ENCODE measurements at regions not wholly inside any gene's neighbourhood (a gene's known extent, or its start where the extent isn't known, plus 50 kb on each side); places are given as distances from the start of the nearest gene placed in this dataset.

DNA sequence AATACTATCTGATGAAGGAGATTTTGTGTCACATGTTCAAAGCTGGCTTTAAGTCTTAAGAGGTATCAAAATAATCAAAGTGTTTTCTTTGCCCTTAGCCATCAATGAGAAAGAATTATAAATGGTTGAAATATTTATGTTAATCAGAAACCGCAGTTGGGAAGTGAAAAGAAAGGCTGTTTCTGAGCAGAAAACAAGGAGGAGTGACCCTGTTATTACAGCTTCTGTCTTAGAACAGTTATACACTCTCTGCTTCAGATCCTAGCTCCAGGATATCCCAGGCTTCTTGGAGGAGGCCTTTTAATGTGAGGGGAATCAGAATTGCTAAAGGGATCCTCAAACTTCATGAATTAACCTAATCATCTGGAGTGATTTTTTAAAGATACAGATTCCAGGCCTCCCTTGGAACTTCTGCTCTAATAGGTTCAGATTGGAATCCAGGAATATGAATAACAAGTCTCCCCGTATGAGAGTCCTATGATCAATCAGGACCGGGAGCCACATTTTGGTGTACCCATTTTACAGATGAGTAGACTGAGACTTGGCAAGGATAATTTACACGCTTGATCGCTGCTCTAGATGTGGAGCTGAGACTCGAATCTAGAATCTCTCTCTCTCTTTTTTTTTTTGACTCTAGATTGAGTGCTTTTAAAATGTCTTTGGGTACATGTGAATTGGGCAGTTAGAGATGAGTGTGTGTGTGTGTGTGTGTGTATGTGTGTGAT, 50.8 kb upstream of the JAG1 start:
- in situ Hi-C loops (cut with MboI; ENCODE audit: low sequenced_read_pairs), result no loop called here

DNA sequence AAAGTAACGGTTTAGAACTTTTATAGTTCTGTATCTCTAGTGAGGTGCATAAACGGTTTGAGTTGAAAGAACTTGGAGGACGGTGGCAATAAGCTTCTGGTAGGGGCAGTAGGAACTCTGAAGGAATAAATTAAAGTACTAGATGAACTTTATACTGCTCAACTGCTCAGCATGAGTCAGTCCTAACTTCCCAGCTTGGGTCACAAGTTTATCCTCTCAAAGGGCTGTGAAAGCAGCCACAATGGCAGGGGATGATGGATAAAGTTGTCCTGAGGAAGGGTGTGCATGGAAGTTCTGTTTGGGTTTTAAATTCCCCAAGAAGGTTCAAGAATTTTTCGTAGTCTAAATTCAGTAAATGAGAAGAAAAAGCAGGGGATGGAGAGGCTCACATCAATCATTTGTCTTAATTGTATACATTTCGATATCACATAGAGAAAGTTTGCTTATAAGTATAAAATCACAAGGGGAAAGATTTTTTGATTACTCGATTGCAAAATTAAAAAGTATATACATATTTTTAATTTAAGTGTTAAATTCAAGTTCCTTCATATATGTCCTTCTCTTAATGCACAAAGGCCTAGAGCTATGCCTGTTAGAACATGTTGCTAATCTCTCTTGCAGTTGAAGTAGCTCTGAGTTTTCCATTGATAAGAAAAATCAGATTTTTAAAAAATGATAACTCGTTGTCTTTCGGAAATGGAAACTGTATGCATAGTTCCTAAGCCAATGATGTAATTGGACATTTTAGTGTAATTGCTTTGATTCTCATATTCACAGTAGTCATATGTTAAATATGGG, 55.3 kb upstream of the JAG1 start:
- in situ Hi-C loops (cut with MboI; ENCODE audit: low sequenced_read_pairs), result no loop called here

DNA sequence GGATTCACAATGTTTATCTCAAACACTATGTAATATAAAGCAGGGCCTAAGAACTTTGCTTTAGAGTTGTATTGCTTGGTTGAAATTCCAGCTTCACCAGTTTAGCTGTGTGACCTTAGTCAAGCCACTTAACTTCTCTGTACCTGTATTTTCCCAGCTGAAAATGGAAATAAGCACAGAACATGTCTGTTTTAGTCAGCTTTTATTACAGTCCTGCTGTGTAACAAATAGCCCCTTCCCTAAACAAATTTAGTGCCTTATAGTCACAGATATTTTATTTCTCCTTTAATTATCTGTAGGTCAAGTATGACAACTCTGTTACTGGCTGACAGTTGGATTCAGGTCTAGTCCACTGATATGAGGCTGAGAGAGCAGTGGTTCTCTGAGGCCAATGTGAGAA, 56.0 kb upstream of the JAG1 start:
- in situ Hi-C loops (cut with MboI; ENCODE audit: low sequenced_read_pairs), result no loop called here

DNA sequence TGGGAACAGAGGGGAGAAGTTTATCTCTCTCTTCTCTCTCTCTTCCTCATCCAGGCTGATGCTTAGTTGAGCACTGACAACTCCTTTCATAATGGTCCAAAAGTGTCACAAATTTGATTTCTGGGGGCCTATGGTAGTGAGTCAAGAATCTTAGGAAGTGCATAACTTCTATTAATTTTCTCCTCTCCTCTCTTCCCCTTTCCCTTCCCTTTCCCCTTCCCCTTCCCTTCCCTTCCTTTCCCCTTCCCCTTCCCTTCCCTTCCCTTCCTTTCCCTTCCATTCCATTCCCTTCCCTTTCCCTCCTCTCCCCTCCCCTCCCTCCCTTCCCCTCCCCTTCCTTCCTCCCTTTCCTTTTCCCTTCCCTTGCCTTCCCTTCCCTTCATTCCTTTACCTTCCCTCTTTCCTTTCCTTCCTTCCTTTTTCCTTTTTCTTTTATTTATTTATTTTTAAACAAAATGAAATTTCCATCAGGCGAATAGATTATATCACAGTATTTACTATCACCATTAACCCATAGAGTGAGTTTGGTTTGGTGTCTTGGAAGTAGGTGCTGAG, 56.9 kb upstream of the JAG1 start:
- in situ Hi-C loops (cut with MboI; ENCODE audit: low sequenced_read_pairs), result no loop called here

DNA sequence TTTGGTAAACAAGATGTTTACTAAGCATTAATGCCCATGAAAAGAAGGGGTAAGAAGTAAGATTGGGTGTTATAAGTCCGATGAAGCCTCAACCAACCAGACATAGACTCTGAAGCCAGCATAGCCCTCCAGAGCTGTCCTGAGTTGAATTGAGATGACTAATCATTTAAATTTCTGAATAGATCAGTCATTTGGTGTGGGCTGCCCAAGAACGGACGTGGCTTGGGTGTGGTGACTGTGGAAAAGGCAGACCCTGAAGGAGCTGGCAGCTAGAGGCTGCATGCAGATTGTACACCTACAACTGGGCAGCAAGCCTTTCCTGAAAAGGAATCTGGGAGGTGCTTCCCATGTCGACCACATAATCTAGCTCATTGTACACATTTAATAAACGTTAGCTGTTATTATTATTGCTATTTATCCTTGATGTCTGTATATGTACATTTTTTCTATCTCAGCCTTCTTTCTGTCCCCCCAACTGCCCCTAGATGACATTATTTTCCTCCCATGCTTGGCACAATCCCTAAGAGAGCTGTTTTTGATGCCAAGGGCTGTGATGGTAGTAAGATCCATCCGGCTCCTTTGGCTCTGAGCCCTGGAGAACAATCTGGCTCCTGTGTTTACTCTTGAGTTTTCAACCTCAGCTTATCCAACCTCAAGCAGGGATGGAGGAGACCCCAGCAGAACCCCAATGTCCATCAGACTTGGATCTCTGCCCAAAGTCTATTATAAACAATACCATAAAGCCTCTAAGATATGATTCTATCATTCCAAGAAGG, 57.6 kb upstream of the JAG1 start:
- in situ Hi-C loops (cut with MboI; ENCODE audit: low sequenced_read_pairs), result no loop called here

DNA sequence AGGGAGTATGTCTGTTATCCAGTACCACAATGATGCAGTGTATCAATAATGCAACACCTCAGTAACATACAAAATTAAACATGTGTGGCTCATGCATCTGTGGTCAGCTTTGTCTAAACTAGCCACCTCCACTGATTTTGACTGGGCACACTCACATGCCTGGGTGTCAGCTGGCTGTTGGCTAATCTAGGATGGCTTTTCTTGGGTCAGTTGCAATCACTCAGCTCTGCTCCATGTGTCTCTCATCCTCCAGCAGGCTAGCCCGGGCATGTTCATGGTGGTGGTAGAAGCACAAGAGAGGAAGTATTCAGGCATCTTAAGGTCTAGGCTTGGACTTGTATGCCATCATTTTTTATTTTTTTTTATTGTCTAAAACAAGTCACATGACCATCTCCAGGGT, 59.3 kb upstream of the JAG1 start:
- in situ Hi-C loops (cut with MboI; ENCODE audit: low sequenced_read_pairs), result no loop called here

DNA sequence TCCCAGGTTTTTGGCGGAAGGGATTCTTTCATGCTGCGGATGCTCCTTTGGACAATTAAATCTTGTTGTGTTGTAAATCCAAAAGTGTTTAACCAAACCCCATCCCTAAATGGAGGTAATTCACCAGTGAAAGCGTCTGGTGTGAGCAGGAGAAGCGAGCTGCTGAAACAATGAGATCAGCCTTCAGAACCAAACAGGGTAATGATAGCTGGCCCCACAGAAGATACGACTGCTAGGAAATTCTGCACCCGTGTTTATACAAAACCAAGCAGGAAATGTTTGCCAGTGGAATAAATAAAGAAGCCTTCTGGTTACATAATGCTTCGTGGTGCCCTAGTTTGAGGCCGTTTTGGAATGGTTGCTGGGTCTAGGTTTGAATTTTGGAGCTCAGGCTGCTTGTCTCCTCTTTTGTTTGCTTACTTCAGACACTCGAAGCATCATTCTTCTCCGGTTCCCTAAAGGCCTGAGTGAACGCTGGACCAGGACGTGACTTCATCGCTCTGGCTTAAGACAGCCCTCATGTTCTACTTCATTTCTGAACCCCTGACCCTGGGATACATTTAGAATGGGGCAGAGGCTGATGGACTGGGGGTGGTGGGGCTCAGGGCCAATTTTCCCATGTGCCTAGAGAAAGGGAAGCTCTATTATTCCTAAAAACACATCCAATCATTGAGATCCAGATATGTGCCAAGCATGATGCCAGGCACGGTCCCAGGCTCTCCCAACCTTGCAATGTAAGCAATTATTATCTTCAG, 61.6 kb upstream of the JAG1 start:
- in situ Hi-C loops (cut with MboI; ENCODE audit: low sequenced_read_pairs), result no loop called here

DNA sequence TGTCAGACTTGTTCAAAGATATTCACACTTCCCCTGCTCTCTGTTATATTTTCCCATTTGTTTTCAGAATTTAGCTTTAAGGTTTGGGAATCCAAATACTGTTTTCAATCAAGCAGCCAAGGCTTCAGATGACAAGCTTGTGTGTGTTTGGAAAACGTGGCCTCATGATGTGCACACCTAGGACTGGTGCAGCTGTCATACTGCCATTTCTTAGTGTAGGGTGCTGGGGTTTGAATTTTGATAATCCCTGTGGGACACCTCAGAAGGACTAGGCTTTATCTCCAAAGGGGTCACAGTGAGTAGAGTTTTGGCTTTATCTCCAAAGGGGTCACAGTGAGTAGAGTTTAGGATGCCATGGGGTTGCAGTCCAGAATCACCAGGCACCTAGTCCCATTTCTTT, 65.3 kb upstream of the JAG1 start:
- in situ Hi-C loops (cut with MboI; ENCODE audit: low sequenced_read_pairs), result no loop called here

DNA sequence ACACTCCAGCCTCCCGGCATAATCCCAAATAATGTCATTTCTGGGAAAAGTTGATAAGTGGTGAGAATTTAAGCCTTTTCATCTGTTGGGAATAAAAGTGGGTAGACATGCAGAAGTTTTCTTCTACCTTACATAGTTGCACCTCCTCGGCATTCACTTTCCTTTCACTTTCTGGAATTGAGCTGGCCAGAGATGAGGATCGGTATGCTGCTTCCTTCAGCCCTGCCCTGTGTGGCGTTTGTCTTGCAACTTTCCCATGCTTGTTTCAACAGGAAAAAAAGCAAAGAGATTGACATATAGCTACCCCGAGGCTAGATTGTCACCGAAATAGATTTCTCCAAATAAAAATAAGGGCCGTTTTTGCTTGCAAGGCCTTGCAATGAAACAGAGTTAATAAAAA, 65.8 kb upstream of the JAG1 start:
- in situ Hi-C loops (cut with MboI; ENCODE audit: low sequenced_read_pairs), result no loop called here

DNA sequence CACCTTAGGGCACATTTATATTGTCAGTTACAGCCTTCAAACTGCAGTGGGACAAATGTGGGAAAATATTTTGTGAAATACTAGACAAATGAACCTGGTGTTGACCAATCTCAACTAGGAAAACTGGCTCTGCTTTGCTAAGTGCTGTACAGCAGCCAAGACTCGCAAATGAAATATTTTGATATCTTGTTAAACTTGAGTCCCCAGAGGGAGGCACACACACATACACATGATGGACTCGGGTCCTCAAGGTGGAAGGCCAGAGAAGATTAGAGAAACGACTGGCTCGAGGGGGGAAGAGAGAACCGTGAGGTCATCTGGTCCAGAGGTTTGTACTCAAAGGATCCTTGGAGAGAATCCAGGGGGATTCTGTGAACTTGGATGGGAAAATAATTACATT, 67.3 kb upstream of the JAG1 start:
- in situ Hi-C loops (cut with MboI; ENCODE audit: low sequenced_read_pairs), result no loop called here

DNA sequence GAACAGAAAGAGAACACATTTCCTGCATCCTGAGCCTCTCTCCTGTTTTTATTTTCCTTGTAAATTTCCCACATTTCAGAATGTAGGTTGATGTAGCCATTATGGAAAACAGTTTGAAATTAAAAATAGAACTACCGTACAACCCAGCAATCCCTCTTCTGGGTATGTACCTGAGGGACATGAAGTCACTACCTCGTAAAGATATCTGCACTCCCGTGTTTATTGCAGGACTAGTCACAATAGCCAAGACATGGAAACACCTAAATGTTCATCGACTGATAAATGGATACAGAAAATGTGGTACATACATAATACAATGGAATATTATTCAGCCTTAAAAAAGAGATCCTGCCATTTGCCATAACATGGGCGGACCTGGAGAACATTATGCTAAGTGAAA, 72.0 kb upstream of the JAG1 start:
- in situ Hi-C loops (cut with MboI; ENCODE audit: low sequenced_read_pairs), result no loop called here

DNA sequence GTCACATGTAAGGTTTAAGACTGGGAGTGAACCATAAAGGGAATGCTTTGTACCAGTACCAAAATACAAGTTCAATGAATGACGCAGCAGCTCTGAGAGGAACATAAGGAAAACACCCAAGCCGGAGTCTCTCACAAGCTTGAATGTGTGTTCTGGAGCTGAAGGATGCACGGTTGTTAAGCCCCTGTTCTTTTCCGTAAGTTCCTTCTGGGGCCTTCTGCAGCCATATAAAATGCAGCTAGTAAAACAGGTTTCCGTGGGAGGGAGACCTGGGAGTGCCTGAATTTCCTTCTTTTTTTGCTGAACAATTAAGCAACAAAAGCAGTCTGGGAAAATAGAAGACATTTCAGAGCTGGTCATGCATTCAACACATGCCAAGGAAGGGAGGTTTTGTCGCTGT, 73.2 kb upstream of the JAG1 start:
- in situ Hi-C loops (cut with MboI; ENCODE audit: low sequenced_read_pairs), result no loop called here

DNA sequence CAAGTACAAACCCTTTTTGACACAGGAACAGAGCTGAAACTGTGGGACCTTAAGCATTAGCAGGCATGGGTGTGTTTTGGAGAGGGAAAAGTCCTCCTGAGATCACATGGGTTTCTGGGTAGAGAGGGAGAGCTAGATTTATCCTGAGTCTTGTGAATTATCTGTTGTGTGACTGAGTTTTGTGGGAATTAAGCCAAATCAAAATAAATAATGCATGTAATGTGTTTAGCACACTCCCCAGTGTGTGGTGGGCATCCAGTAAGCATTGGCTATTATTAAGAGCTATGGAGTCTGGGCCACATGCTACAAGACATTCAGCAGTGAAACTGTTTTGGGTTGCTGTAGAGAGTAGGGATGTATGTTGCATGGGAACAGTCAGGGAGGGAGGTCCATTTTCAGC, 75.3 kb upstream of the JAG1 start:
- in situ Hi-C loops (cut with MboI; ENCODE audit: low sequenced_read_pairs), result no loop called here

DNA sequence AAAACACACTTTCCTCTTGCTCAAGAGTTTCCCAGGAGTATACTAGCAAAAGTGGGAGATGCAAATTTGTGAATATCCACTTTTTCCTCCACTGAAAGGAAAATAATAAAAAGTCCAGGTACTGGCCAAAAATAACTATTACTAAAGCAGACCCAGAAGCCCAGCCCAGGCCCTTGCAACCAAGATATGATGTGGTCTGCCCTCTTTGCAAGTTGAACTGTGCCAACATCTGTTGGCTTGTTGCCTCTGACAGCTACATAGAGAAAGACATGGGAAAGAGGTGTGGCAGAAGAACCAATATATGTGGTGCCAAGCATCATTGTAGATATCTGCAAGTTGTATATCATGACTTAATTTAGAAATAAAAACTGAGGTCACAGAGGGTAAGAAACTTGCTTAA, 78.4 kb upstream of the JAG1 start:
- in situ Hi-C loops (cut with MboI; ENCODE audit: low sequenced_read_pairs), result no loop called here

DNA sequence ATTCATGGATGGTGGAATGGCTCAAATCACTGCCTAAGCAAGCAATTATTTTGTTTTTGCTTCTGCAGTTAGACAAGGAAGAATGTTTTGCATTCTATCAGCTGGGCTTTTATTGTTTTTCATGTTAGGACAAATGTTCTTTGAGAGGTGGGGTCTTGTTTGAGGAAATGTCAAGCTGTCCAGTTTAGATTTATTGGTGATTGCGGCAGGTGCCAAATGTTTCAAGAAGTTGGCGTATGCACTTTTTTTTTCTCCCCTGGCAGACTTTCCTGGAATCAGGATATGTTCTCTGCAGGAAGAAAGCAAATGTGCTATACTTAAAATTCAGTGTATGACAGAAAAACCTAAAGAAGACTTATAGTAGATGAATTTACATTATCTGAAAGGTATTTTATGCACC, 81.0 kb upstream of the JAG1 start:
- in situ Hi-C loops (cut with MboI; ENCODE audit: low sequenced_read_pairs), result no loop called here

DNA sequence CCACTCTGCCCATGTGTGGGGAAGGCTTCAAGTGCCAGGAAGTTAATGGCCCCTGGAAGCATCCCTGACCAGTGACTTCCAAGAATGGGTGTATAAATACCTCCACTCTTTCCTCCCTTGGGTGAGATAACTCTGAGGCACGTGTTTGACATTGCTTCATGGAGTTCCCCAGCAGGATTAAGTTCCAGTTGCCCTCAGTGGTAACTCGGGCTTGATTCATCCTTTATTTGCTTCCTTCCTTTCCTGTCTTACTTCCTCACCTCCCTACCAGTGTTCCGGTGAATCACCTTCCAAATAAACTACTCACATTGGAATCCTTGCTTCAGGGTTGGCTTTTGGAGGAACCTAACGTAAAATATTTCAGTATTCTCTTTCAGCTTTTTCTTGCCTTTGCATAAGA, 84.6 kb upstream of the JAG1 start:
- in situ Hi-C loops (cut with MboI; ENCODE audit: low sequenced_read_pairs), result no loop called here

DNA sequence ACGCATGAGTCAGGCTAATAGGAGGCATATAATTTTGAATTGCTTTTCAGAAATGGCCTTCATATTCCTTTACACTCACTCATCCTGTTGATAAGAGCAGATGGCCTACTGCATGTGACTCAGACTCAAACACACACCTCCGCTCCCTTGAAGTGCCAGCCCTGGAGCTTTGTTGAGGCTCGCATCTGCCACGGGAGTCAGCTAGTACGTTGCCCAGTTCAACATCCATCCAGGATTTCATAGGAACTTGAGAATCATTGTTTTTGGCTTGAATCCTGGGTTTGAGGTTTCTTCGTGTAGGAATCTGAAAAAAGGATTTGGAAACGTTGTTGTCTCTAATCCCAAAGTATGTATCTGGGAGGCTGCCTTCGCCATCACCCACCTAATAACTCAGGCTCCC, 87.4 kb upstream of the JAG1 start:
- in situ Hi-C loops (cut with MboI; ENCODE audit: low sequenced_read_pairs), result no loop called here

DNA sequence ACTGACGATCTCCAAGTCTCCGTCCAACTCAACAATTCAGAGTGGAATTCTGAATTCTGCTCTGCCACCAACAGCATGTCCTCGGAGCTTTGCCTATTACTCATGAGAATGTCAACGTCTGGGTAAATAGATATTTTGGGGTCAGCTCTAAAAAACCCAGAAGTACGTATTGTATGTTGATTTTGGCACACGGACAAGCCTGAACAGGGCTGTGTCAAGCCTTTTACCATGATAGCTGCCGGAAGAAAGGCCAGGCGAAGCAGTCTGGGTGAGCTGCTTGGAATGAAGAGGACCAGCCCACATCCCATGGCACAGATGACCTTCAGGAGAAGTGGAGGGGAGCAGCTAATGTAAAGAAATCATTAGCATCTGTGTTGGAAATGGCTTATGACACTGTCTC, 88.0 kb upstream of the JAG1 start:
- in situ Hi-C loops (cut with MboI; ENCODE audit: low sequenced_read_pairs), result no loop called here

DNA sequence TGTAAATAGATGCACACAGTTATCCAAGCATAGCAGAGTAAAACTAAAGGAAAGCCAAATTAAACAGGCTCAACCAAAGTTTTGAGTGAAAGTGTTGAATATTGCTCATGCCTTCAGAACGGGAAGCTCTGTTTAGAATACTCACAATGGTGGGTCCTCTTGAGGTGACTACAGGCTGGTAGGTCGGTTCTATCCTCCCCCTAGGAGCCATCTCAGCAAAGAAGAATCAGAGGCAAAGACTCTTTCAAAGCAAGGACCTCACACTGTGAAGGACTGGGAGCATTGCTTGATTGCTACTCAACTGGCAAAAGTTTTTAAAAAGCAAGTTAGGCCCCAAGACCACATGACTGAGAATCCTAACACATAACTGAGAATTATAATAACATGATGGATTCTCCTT, 88.4 kb upstream of the JAG1 start:
- in situ Hi-C loops (cut with MboI; ENCODE audit: low sequenced_read_pairs), result no loop called here

DNA sequence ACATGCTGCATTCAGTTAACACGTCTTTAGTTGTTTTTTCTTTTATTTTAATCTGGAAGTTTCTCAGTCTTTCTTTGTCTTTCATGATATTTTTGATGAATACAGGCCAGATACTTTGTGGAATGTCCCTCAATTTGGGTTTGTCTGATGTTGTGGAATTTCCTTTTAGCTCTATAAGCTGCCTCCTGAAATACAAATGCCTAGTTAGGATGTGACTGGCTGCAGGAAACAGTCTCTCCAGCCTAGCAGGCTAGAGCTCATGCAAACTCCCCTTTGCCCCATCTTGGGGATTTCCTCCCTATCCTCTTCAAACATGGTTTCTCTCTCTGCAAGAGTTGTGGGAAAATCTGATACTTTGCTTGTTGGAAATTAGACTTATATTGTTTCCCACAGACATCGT, 89.3 kb upstream of the JAG1 start:
- in situ Hi-C loops (cut with MboI; ENCODE audit: low sequenced_read_pairs), result no loop called here

DNA sequence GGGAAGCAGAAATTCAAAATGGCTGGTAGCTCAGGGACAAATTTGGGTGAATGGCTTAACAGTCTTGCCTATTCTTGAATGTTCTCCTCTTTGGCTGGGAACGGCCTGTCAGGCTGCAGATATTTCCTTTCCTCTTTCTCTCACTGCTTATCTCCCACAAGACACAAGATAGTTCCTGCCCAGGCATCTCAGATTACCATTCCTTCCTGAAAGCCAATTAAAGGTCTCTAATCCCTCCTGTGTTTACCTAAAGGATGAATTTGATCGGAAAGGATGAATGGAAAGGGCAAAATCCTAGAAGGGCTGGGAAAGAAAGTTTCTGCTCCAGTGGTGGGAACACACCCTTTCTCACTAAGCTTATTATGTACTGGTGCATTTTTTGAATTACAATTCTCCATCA, 95.9 kb upstream of the JAG1 start:
- in situ Hi-C loops (cut with MboI; ENCODE audit: low sequenced_read_pairs), result no loop called here

All from HL-60/S4 treated with phorbol 12-myristate 13-acetate at 8.2 ng/mL for 4 days and 3 days (cell line).